ENCODE measurements at regions not wholly inside any gene's neighbourhood (a gene's known extent, or its start where the extent isn't known, plus 50 kb on each side); places are given as distances from the start of the nearest gene placed in this dataset.

- dilution Hi-C loops (cut with HindIII; ENCODE audit: low sequenced_read_pairs, unreplicated experiment) (no loop called here), intact Hi-C loops (cut with micrococcal nuclease) (no loop called here), in situ Hi-C loops (cut with MboI; ENCODE audit: low sequenced_read_pairs) (no loop called here)
- H2AK5ac ChIP-seq (ENCODE audit: low read depth, low read length) = no peak overlapping the region
- DNase-seq (no peak), ATAC-seq (ENCODE audit: low read depth) (no peak)
- H2BK120ac ChIP-seq (ENCODE audit: low read depth, low read length) = no peak overlapping the region
- no peak overlapping the region for H2BK15ac ChIP-seq (ENCODE audit: low read depth, low read length)
- H3K9me3 ChIP-seq (ENCODE audit: control insufficient read depth, insufficient read depth, low read length) = no peaks in the 10 kb centered on the region; the same call in 1 of the 2 replicates
- H4K20me1 ChIP-seq (ENCODE audit: insufficient read depth, low read length) = no peaks in the 10 kb centered on the region
- H4K8ac ChIP-seq (ENCODE audit: low read depth in 2 of 2, low read length in 2 of 2) = no peak overlapping the region
- H3K36me3 ChIP-seq (ENCODE audit: control insufficient read depth, insufficient read depth, low read length) = no peaks in the 10 kb centered on the region
- H3K4me2 ChIP-seq (ENCODE audit: low read depth, low read length) = no peak overlapping the region
- H3K27me3 ChIP-seq (ENCODE audit: control insufficient read depth, insufficient read depth, low read length) = peaks cover 10% of the 10 kb centered on the region
- WGBS, 2 experiments (ENCODE audit: extremely low coverage in 2 of 2, insufficient read length in 1 of 2) = no CpG with 5 or more reads among the region's 1 CpG
- no peaks in the 10 kb centered on the region; the same call in 1 of the 2 replicates for H3K9me1 ChIP-seq (ENCODE audit: insufficient read depth, low read length)
- H3K9ac ChIP-seq (ENCODE audit: low read depth, low read length) = no peak overlapping the region
- ChIA-PET CTCF (no interaction called here), POLR2A (ENCODE audit: unreplicated experiment) (no interaction called here)
- no peak overlapping the region for H4K91ac ChIP-seq (ENCODE audit: insufficient read depth, low read depth, low read length)
- no peaks in the 10 kb centered on the region for H3K4me1 ChIP-seq (ENCODE audit: control insufficient read depth, insufficient read depth, low read length)
- no peaks in the 10 kb centered on the region for H3K79me1 ChIP-seq (ENCODE audit: low read depth in 1 of 2, low read length in 2 of 2)
- H3K18ac ChIP-seq (ENCODE audit: low read depth, low read length) = no peak overlapping the region
- no peak overlapping the region for H3K14ac ChIP-seq (replicated peaks; ENCODE audit: low read depth, low read length)
- TF ChIP-seq NFE2L2 (IDR thresholded peaks at IDR 0.05; ENCODE audit: low read depth, low read length) (no peak), CTCF (conservative IDR thresholded peaks at IDR 0.05; ENCODE audit: low read depth, low read length) (no peak), MAFK (IDR thresholded peaks at IDR 0.05; ENCODE audit: low read depth, low read length) (no peak), CHD1 (IDR thresholded peaks at IDR 0.05; ENCODE audit: low read depth, low read length) (no peak), MAZ (IDR thresholded peaks at IDR 0.05; ENCODE audit: borderline replicate concordance, low read depth, low read length) (no peak), CEBPB (IDR thresholded peaks at IDR 0.05; ENCODE audit: low read depth, low read length) (no peak), ELK1 (IDR thresholded peaks at IDR 0.05; ENCODE audit: borderline replicate concordance, low read depth, low read length) (no peak), RCOR1 (IDR thresholded peaks at IDR 0.05; ENCODE audit: insufficient replicate concordance, low read length) (no peak), MXI1 (IDR thresholded peaks at IDR 0.05; ENCODE audit: borderline replicate concordance, low read depth, low read length) (no peak), POLR2A (IDR thresholded peaks at IDR 0.05; ENCODE audit: low read depth, low read length) (no peak), FOS (IDR thresholded peaks at IDR 0.05; ENCODE audit: low read depth, low read length) (no peak)
- no peak overlapping the region for H3K27ac ChIP-seq (ENCODE audit: insufficient read depth, low read length)
- no peak overlapping the region for H2BK5ac ChIP-seq (ENCODE audit: low read depth, low read length, poor library complexity, severe bottlenecking)
- BruUV-seq (replicated peaks) = no TSS peak
- no peak overlapping the region for H3K4ac ChIP-seq (ENCODE audit: low read depth, low read length)
- H3K56ac ChIP-seq (ENCODE audit: extremely low read depth, insufficient read depth, low read length) = no peak overlapping the region
- no peak overlapping the region for H2AFZ ChIP-seq (replicated peaks; ENCODE audit: low read length, poor library complexity)
- no peak overlapping the region for H3K4me3 ChIP-seq (ENCODE audit: insufficient read depth, low read depth, low read length)
- no peak overlapping the region for H3K23ac ChIP-seq (ENCODE audit: low read depth, low read length)
- no peak overlapping the region for H2BK20ac ChIP-seq (ENCODE audit: low read depth, low read length)
- H2AK9ac ChIP-seq (replicated peaks; ENCODE audit: low read depth, low read length, poor library complexity) = no peak overlapping the region
- no peak overlapping the region for H4K5ac ChIP-seq (ENCODE audit: low read depth, low read length)
Measured at GRCh38 chr16:65618931-65619330, 497.1 kb upstream of the CDH11 start.
